LNCAP (cell line): ENCODE measurements at regions not wholly inside any gene's neighbourhood (a gene's known extent, or its start where the extent isn't known, plus 50 kb on each side); places are given as distances from the start of the nearest gene placed in this dataset.

Source experiments
- TF ChIP-seq, protein P1 (sequence below): fragments of 450-650 bp; IDR thresholded peaks from 2 replicates; pipeline ENCODE4 v1.5.1; 2017; ENCODE audit warnings: mild to moderate bottlenecking

GRCh38 chr10:4074545-4075407 is 289.8 kb upstream of the KLF6 start:
- TF ChIP-seq, protein P1, sequence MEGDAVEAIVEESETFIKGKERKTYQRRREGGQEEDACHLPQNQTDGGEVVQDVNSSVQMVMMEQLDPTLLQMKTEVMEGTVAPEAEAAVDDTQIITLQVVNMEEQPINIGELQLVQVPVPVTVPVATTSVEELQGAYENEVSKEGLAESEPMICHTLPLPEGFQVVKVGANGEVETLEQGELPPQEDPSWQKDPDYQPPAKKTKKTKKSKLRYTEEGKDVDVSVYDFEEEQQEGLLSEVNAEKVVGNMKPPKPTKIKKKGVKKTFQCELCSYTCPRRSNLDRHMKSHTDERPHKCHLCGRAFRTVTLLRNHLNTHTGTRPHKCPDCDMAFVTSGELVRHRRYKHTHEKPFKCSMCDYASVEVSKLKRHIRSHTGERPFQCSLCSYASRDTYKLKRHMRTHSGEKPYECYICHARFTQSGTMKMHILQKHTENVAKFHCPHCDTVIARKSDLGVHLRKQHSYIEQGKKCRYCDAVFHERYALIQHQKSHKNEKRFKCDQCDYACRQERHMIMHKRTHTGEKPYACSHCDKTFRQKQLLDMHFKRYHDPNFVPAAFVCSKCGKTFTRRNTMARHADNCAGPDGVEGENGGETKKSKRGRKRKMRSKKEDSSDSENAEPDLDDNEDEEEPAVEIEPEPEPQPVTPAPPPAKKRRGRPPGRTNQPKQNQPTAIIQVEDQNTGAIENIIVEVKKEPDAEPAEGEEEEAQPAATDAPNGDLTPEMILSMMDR, result no peak

DNA sequence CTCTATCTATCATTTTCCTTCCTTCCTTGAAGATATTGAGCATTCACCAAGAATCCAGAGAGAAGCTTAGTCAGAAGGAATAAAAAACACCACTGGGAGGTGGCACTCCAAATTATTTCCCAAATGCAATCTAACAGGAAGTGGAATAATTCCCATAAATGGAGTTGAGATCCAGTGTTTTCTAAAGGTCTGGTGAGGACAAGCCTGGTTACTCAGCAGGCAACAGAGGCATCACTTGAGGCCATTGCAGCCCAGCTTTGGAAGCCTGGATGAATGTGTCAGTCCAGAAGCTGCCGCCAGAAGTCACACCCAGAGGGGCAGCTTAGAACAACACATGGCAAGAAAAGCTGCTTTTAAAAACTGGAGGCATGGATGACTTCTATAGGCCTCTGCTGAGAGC is 288.9 kb upstream of the KLF6 start:
- TF ChIP-seq, protein P1, result no peak

DNA sequence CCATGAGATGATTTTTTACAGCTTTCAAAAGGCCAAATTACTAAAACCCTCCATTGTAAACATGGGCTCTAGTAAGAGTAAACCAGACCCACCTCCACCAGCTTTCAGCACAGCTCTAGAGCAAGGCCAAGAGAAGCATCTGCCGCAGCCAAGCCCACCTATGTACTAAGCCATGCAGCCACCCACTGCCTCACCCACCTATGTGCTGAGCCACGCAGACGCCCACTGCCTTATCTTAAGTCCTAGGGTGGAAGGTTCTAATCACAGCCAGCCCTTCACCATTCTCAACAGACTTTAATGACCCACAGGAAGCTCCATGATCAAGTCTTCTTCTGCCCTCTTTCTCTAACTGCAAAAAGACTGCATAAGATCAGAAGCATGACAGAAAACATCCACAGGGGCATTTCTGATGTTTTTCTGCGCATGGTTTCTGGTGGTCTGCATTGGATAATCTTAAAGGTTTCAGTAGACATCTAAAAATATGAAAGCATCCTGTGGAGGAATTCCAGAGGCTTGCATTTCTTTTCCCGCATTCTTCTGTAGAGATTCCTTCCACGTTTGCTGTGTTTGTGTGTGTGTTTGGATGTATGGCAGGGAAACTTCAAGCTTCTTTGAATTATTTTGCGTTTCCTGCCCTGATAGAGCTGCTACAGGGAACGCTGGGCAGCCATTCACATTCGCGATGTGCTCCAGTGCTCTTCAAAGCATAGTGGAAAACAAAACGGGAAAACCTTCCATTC is 286.1 kb upstream of the KLF6 start:
- TF ChIP-seq, protein P1, result no peak

DNA sequence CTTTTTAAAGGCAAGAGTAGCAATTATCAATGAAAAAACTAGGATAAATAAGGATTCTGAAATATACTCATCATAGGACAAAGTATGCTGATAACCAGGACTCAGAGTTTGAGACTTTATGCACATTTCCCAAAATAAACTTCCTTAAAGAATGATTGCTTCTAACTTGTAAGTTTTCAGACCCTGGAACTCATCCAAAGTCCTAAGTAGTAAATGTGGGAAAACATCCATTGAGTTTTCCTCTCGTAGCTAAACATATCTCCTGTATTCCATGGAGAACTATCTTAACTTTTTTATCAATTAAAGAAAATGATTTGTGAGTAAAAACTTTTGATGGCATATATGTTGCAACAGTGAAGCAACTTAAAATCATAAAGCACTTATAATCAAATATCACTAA is 285.2 kb upstream of the KLF6 start:
- TF ChIP-seq, protein P1, result no peak

- TF ChIP-seq, protein P1, result no peak
Observed at GRCh38 chr10:4069491-4069890, 284.5 kb upstream of the KLF6 start.

GRCh38 chr10:4068629-4069028 is 283.6 kb upstream of the KLF6 start:
- TF ChIP-seq, protein P1, result no peak

DNA sequence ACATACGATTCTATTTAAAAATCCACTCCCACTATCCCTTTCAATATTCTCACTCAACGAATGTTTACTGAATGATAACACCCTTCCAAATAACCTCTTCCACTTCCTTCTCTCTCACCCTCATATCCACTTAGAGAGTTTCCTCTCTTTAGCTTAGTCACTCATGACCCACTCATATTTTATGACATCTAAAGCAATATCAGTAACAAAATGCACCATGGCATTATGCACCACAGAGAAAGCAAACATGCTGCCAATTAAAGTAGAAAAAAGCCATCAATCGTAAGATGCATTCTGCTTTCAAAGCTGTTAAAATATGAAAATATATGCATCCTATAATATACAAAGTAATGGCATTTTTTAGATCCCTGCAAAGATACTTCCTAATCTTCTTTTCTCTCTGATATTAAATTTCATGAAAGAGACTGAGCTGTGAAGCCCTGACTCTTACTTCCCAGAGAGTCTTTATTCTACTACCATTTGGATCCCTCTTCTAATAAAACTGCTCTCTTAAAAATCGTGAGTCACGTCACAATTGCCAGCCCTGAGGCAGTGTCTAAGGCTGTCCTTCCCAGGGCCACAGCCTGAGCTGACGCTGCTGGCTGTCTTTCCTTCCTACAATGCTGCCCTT is 283.0 kb upstream of the KLF6 start:
- TF ChIP-seq, protein P1, result no peak
